HL-60 (cell line): ENCODE measurements at regions not wholly inside any gene's neighbourhood (a gene's known extent, or its start where the extent isn't known, plus 50 kb on each side); places are given as distances from the start of the nearest gene placed in this dataset.

Experiments
- DNase-seq, 2 experiments: peaks; one replicate each; pipeline ENCODE4 v3.0.0-alpha.2; 2010 to 2020; ENCODE audit warnings: low read depth in 1 of 2, low spot score in 1 of 2
- H3K27ac ChIP-seq: fragments of 250-450 bp; sonication (Bioruptor Pico); replicated peaks from 2 replicates; pipeline ENCODE4 v1.5.1; 2020; ENCODE audit warnings: mild to moderate bottlenecking, moderate library complexity
- H3K27me3 ChIP-seq: fragments of 250-450 bp; sonication (Bioruptor Pico); 2 replicates; pipeline ENCODE4 v1.5.1; 2021; ENCODE audit warnings: mild to moderate bottlenecking, moderate library complexity; ENCODE audit not compliant: insufficient read depth, poor library complexity, severe bottlenecking
- H3K4me3 ChIP-seq: replicated peaks from 2 replicates; pipeline ENCODE4 v1.5.1; 2011; ENCODE audit warnings: mild to moderate bottlenecking, control low read depth, low read length; ENCODE audit not compliant: insufficient read depth
- CTCF ChIP-seq: IDR thresholded peaks from one replicate; pipeline ENCODE4 v1.5.1; 2011; ENCODE audit warnings: low read length, control low read depth, inconsistent platforms; ENCODE audit not compliant: insufficient read depth
- GABPA ChIP-seq: IDR thresholded peaks from 2 replicates; pipeline ENCODE4 v1.6.1; 2012; ENCODE audit warnings: low read depth
- POLR2AphosphoS5 ChIP-seq: IDR thresholded peaks from 2 replicates; pipeline ENCODE4 v1.6.1; 2012; ENCODE audit warnings: low read depth
- REST ChIP-seq: IDR thresholded peaks from 2 replicates; pipeline ENCODE4 v1.6.1; 2012; ENCODE audit warnings: low read depth; ENCODE audit not compliant: insufficient replicate concordance
- SPI1 ChIP-seq: IDR thresholded peaks from 2 replicates; pipeline ENCODE4 v1.6.1; 2012; ENCODE audit warnings: low read depth, mild to moderate bottlenecking, borderline replicate concordance

- H3K27me3 ChIP-seq, result no peaks in the 10 kb centered on the region
- no peak overlapping the region for H3K27ac ChIP-seq
- TF ChIP-seq REST (no peak), CTCF (no peak), GABPA (no peak), POLR2AphosphoS5 (no peak), SPI1 (no peak)
- DNase-seq, result no peak
- no peak overlapping the region for H3K4me3 ChIP-seq
Measured at GRCh38 chr2:19652811-19653210, 249.0 kb downstream of the TTC32 start.

- no peak overlapping the region for H3K27ac ChIP-seq
- H3K4me3 ChIP-seq, result no peak overlapping the region
- no peak for DNase-seq
- H3K27me3 ChIP-seq, result no peaks in the 10 kb centered on the region
- TF ChIP-seq CTCF (no peak), REST (no peak)
Measured at GRCh38 chr2:19651466-19651865, 250.3 kb downstream of the TTC32 start.

- Histone ChIP-seq H3K27ac (no peak overlapping the region), H3K4me3 (no peak overlapping the region), H3K27me3 (no peaks in the 10 kb centered on the region)
- TF ChIP-seq GABPA, result no peak
- TF ChIP-seq SPI1, result no peak
- no peak for TF ChIP-seq REST
- no peak for TF ChIP-seq CTCF
- no peak for DNase-seq
Measured at GRCh38 chr2:19649785-19650380, 251.9 kb downstream of the TTC32 start.
